ENCODE measurements at regions not wholly inside any gene's neighbourhood (a gene's known extent, or its start where the extent isn't known, plus 50 kb on each side); places are given as distances from the start of the nearest gene placed in this dataset.

- BruUV-seq (replicated peaks): no TSS peak
- Histone ChIP-seq H3K9me1 (replicated peaks; ENCODE audit: control insufficient read depth, extremely low read depth, insufficient read depth, low read length) (no peaks in the 10 kb centered on the region), H2AFZ (ENCODE audit: low read depth, low read length) (no peak overlapping the region), H4K20me1 (replicated peaks; ENCODE audit: control insufficient read depth, extremely low read depth, insufficient read depth, low read length) (no peaks in the 10 kb centered on the region), H3K36me3 (ENCODE audit: control insufficient read depth in 2 of 2, extremely low read depth in 1 of 2, insufficient read depth in 2 of 2, low read length in 2 of 2) (no peaks in the 10 kb centered on the region), H3K4me1 (ENCODE audit: control insufficient read depth, extremely low read depth, insufficient read depth, low read length) (no peaks in the 10 kb centered on the region), H3K27ac (ENCODE audit: insufficient read depth, low read depth, low read length) (no peak overlapping the region), H3K9ac (replicated peaks; ENCODE audit: extremely low read depth, insufficient read depth, low read length) (no peak overlapping the region), H3K4me2 (ENCODE audit: insufficient read depth, low read length) (no peak overlapping the region), H3K79me2 (ENCODE audit: control insufficient read depth, insufficient read depth, low read length) (no peaks in the 10 kb centered on the region), H3K4me3 (replicated peaks in 1 of 3; ENCODE audit: insufficient read depth in 1 of 3, low read depth in 1 of 3, low read length in 3 of 3) (no peak overlapping the region), H3K9me3 (replicated peaks; ENCODE audit: control insufficient read depth, insufficient read depth, low read length) (no peaks in the 10 kb centered on the region), H3K27me3 (ENCODE audit: control insufficient read depth in 2 of 2, insufficient read depth in 2 of 2, low read length in 2 of 2) (no peaks in the 10 kb centered on the region)
- intact Hi-C loops (cut with micrococcal nuclease) (no loop called here), dilution Hi-C loops (cut with MboI; ENCODE audit: extremely low pct_ligation_motif_present, low sequenced_read_pairs) (no loop called here)
- TF ChIP-seq FOS (IDR thresholded peaks at IDR 0.05; ENCODE audit: borderline replicate concordance, insufficient read depth, low read length) (no peak), POLR2A (IDR thresholded peaks at IDR 0.05; ENCODE audit: low read depth, low read length) (no peak), POLR2AphosphoS5 (IDR thresholded peaks at IDR 0.05; ENCODE audit: insufficient read depth, low read depth, low read length) (no peak), MYC (IDR thresholded peaks at IDR 0.05; ENCODE audit: low read depth, low read length) (no peak), JUN (IDR thresholded peaks at IDR 0.05; ENCODE audit: borderline replicate concordance, insufficient read depth, insufficient read length, low read depth) (no peak), EZH2 (IDR thresholded peaks at IDR 0.05; ENCODE audit: borderline replicate concordance, low read depth, low read length, severe bottlenecking) (no peak), GATA2 (IDR thresholded peaks at IDR 0.05; ENCODE audit: insufficient read depth, insufficient read length, low read depth, low read length) (no peak)
- TF ChIP-seq, protein P1, sequence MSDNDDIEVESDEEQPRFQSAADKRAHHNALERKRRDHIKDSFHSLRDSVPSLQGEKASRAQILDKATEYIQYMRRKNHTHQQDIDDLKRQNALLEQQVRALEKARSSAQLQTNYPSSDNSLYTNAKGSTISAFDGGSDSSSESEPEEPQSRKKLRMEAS (IDR thresholded peaks at IDR 0.05; ENCODE audit: insufficient read depth, insufficient read length): no peak
- ChIA-PET CTCF (no interaction called here), POLR2A (no interaction called here)
- DNase-seq (ENCODE audit: low read depth, low spot score) (no peak), FAIRE-seq (no peak)
Observed at GRCh38 chr11:97973352-97973857, 1047.3 kb upstream of the CNTN5 start.

All from endothelial cell of umbilical vein (primary cell).